Stimulated activated CD4-positive, alpha-beta T cell treated with anti-CD3 and anti-CD28 coated beads, TNF-alpha, amount 100 ng/mL, for 1 hour (primary cell): ENCODE measurements at regions not wholly inside any gene's neighbourhood (a gene's known extent, or its start where the extent isn't known, plus 50 kb on each side); places are given as distances from the start of the nearest gene placed in this dataset.
"Not testable (repeated sequence)": the region's sequence is repeated elsewhere in the genome, so short reads cannot be mapped to it uniquely, and the experiment has no call there.

ENCODE experiments used
- DNase-seq, 3 donors: peaks; one replicate each; pipeline ENCODE4 v3.0.0-alpha.2; 2020; ENCODE audit warnings: low read depth in 3 of 3, low spot score in 1 of 3

GRCh38 chr17:43345515-43345914, 53.3 kb upstream of the ARL4D start:
- DNase-seq, result not testable (repeated sequence)

- DNase-seq, result no peak
Observed at GRCh38 chr17:43344685-43345084, 54.1 kb upstream of the ARL4D start.

GRCh38 chr17:43342589-43342890, 56.3 kb upstream of the ARL4D start:
- DNase-seq, result no peak

DNA sequence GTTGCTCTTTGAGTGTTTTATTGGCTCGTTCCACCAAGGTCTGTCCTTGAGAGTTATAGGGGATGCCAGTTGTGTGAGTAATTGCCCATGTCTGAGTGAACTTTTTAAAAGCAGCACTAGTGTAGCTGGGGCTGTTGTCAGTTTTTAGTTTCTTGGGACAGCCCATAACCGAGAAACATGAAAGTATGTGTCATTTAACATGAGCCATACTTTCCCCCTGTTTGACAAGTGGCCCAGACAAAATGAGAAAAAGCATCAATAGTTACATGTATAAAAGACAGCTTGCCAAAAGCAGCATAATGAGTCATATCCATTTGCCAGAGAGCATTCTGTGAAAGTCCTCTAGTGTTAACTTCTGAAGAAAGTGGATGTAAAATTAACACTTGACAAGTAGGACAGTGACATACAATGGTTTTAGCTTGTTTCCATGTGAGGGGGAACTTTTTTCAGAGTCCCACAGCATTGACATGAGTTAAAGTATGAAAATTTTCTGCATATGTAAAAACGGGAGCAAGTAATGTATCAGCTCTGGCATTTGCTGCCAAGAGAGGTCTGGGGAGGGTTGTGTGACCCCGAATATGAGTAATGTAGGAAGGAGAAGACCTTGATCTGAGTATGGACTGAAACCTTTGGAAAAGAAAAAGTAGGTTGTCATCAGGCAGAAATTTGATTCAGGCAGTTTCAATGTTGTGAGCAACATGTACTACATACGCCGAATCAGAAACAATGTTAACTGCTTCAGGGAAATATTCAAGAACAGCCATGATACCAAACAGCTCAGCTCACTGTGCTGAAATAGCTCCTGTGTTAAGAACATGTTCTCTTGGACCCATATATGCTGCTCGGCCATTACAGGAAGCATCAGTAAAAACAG, 56.8 kb upstream of the ARL4D start:
- no peak for DNase-seq

DNA sequence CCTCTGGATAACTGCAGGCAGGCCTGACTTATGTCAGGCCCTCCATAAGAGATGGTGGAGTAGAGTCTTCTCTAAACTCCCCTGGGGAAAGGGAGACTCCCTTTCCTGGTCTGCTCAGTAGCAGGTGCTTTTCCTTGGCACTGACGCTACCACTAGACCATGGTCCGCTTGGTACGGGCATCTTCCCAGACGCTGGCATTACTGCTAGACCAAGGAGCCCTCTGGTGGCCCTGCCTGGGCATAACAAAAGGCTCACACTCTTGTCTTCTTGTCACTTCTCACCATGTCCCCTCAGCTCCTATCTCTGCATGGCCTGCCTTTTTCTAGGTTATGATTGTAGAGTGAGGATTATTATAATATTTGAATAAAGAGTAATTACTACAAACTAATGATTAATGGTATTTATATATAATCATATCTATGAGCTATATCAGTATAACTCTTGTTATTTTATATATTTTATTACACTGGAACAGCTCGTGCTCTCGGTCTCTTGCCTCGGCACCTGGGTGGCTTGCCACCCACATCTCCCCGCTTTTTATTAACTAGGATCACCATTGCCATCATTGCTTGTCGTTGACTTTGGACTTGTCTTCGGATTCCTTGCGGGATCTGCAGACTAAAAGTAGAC, 59.8 kb upstream of the ARL4D start:
- peak in 2 of 3 donors; percentile 39 to 50 for DNase-seq

DNA sequence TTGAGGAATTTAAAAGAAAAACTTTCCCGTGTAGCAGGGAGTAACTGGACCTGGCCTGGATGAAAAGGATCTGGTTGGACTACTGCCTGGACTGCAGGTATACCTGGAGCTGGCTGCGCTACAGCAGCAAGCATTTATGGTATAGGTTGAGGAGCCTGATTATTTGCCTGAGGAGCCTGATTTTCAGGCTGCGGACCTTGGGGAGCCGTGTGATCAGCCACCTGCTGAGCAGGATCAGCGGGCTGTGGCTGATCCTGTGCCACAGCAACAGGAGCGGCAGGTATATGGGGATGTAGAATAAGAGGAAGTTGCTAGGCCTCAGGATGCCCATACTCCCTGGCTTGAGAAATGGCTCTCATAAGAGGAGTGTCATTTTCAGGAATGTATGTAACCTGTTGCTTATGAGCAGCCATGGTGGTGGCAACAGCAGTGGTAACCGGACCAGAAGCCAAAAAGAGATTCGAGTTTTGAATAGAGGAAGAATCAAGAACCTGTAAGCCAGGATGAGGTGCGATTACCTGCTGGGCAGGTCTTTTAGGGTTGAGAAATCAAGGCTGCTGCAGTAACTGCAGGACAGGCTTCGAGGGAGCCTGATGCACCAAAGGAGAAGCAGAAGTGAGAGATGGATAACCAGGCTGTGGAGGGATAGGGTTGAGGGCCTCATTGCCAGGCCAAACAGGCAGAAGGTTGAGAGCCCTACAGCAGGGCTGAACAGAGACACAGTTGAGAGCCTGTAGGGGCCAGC, 60.9 kb upstream of the ARL4D start:
- no peak for DNase-seq

DNA sequence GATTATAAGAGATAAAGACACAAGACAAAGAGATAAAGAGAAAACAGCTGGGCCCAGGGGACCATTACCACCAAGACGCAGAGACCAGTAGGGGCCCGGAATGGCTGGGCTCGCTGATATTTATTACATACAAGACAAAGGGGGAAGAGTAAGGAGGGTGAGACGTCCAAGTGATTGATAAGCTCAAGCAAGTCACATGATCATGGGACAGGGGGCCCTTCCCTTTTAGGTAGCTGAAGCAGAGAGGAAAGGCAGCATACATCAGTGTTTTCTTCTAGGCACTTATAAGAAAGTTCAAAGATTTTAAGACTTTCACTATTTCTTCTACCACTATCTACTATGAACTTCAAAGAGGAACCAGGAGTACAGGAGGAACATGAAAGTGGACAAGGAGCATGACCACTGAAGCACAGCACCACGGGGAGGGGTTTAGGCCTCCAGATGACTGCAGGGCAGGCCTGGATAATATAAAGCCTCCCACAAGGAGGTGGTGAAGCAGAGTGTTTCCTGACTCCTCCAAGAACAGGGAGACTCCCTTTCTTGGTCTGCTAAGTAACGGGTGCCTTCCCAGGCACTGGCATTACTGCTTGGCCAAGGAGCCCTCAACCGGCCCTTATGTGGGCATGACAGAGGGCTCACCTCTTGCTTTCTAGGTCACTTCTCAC, 63.9 kb upstream of the ARL4D start:
- DNase-seq, result no peak

DNA sequence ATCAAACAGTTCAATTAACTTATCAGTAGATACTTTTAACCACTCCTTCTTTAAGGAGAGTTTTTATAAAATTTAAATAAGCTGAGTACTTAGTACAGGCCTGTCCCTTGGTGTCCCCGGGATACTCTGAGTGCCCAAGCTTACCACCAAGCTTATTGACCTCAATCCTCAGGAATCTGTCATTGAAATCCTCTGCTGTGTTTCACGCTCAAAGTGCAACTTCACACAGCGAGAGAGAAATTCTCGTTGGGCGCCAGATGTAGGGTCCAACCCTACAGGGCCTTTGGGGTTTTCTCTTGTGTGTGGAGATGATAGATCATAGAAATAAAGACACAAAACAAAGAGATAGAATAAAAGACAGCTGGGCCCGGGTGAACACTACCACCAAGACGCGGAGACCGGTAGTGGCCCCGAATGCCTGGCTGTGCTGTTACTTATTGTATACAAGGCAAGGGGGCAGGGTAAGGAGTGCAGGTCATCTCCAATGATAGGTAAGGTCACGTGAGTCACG, 65.3 kb upstream of the ARL4D start:
- DNase-seq, result no peak

DNA sequence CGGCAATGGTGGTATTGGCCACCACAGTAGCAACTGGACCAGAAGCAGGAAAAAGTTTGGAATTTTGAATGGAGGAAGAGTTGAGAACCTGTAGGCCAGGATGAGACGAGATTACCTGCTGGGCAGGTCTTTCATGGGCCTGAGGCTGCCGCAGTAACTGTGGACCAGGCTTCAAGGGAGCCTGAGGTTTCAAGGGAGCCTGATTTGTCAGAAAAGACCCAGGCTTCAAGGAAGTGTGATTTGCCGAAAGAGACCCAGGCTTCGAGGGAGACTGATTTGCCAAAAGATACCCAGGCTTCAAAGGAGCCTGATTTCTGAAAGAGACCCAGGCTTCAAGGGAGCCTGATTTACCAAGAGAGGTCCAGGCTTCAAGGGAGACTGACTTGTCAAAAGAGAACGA, 66.6 kb upstream of the ARL4D start:
- no peak for DNase-seq

GRCh38 chr17:43330876-43331639, 67.7 kb upstream of the ARL4D start:
- DNase-seq, result no peak

- no peak for DNase-seq
Observed at GRCh38 chr17:43329183-43329582, 69.6 kb upstream of the ARL4D start.

DNA sequence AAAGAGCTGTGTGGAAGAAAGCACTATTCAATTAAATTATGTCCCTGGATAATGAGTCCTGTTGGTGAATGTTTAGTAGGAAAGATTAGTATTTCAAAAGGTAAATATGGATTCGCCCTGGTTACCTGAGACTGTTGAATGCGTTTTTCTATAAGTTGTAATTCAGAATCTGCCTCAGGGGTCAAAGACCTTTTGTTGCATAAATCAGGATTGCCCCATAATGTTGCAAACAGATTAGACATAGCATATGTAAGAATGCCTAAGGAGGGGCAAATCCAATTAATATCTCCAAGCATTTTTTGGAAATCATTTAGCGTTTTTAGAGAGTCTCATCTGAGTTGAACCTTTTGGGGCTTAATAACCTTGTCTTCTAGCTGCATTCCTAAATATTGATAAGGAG, 70.1 kb upstream of the ARL4D start:
- DNase-seq, result no peak

DNA sequence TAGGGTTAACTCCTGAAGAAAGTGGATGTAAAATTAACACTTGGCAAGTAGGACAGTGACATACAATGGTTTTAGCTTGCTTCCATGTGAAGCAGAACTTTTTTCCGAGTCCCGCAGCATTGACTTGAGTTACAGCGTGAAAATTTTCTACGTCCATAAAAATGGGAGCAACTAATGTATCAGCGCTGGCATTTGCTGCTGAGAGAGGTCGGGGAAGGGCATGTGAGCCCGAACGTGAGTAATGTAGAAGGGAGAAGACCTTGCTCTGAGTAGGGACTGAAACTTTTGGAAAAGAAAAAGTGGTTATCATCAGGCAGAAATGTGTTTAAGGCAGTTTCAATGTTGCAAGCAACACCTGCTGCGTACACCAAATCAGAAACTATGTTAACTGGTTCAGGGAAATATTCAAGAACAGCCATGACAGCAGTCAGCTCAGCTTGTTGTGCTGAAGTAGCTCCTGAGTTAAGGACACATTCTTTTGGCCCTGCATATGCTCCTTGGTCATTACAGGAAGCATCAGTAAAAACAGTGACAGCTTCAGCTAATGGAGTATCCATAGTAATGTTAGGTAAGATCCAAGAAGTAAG, 70.9 kb upstream of the ARL4D start:
- DNase-seq, result no peak

DNA sequence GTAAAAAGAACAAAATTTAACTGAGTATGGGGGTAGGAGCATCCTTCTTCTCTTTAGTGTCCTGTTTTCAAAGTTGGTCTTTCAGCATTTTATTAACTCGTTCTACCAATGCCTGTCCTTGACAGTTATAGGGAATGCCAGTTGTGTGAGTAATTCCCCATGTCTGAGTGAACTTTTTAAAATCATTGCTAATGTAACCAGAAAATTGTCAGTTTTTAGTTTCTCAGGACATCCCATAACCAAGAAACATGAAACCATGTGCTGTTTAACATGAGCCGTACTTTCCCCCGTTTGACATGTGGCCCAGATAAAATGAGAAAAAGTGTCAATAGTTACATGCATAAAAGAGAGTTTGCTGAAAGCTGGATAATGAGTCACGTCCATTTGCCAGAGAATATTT, 71.4 kb upstream of the ARL4D start:
- no peak for DNase-seq

DNA sequence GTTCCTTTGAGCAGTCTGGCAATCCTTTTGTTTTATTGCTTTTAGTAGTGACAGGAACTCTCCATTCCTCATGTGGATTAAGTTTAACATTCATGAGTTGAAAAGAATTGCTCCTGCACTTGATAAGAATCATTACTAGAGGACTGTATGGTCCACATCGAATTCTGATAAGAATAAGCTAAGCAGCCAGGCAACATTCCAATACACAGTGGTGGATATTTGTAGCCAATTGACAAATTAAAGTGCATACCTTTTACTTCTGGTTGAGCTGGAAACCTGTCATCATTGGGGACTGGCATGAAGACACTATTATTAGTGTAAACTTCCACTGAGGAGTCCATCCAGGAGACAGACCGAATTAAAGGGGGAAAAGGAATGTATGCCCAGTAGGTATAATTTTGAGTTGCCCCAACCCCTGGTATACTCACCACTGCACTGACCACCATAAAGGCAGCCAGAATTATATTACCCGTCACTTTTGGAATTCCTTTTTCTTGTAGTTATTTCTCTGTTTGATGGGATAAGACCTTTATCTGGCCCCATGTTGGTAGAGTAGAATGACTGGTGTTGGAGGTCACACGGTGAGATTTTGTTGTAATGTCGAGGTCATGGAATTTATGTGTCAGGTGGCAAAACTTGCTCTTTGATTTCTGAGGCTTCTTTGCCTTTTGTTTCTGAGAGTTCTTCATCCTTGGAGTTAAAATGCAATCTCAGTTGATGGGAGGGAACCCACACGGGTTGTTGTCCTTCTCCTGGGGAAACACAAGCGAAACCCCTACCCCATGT, 72.1 kb upstream of the ARL4D start:
- DNase-seq, result no peak

- DNase-seq, result no peak
Observed at GRCh38 chr17:43324205-43324893, 74.4 kb upstream of the ARL4D start.

- DNase-seq, result no peak
Observed at GRCh38 chr17:43319293-43320124, 79.3 kb upstream of the ARL4D start.

- DNase-seq, result no peak
Observed at GRCh38 chr17:43316522-43317142, 82.2 kb upstream of the ARL4D start.
